CD4-positive, alpha-beta T cell treated with Interferon gamma for 1 hour (primary cell): ENCODE measurements at regions not wholly inside any gene's neighbourhood (a gene's known extent, or its start where the extent isn't known, plus 50 kb on each side); places are given as distances from the start of the nearest gene placed in this dataset.
"Not testable (repeated sequence)": the region's sequence is repeated elsewhere in the genome, so short reads cannot be mapped to it uniquely, and the experiment has no call there.

Experiments used
- DNase-seq: peaks from one replicate; pipeline ENCODE4 v3.0.0-alpha.2; 2020

GRCh38 chr4:18611026-18611425 lies 589.5 kb upstream of the LCORL start:
- DNase-seq, result no peak

- DNase-seq, result no peak
Measured at GRCh38 chr4:18608908-18609533, 587.5 kb upstream of the LCORL start.

- not testable (repeated sequence) for DNase-seq
Measured at GRCh38 chr4:18602610-18603009, 581.1 kb upstream of the LCORL start.

- peak; percentile 15 for DNase-seq
Measured at GRCh38 chr4:18593297-18594002, 571.9 kb upstream of the LCORL start.

GRCh38 chr4:18582841-18583240 lies 561.3 kb upstream of the LCORL start:
- DNase-seq, result no peak

GRCh38 chr4:18578307-18578706 lies 556.8 kb upstream of the LCORL start:
- DNase-seq, result no peak

- no peak for DNase-seq
Measured at GRCh38 chr4:18572481-18572880, 550.9 kb upstream of the LCORL start.

GRCh38 chr4:18571301-18571761 lies 549.8 kb upstream of the LCORL start:
- no peak for DNase-seq

- no peak for DNase-seq
Measured at GRCh38 chr4:18570370-18570769, 548.8 kb upstream of the LCORL start.

GRCh38 chr4:18568600-18568999 lies 547.0 kb upstream of the LCORL start:
- no peak for DNase-seq

GRCh38 chr4:18566970-18567799 lies 545.6 kb upstream of the LCORL start:
- DNase-seq, result no peak

GRCh38 chr4:18559492-18559891 lies 537.9 kb upstream of the LCORL start:
- DNase-seq, result no peak

GRCh38 chr4:18556402-18556801 lies 534.8 kb upstream of the LCORL start:
- DNase-seq, result no peak

- no peak for DNase-seq
Measured at GRCh38 chr4:18540349-18540748, 518.8 kb upstream of the LCORL start.

- DNase-seq, result no peak
Measured at GRCh38 chr4:18538121-18538520, 516.6 kb upstream of the LCORL start.

GRCh38 chr4:18536428-18536827 lies 514.9 kb upstream of the LCORL start:
- no peak for DNase-seq

GRCh38 chr4:18535948-18536347 lies 514.4 kb upstream of the LCORL start:
- no peak for DNase-seq

GRCh38 chr4:18533262-18533775 lies 511.8 kb upstream of the LCORL start:
- DNase-seq, result no peak

- DNase-seq, result no peak
Measured at GRCh38 chr4:18531731-18532130, 510.2 kb upstream of the LCORL start.

- DNase-seq, result no peak
Measured at GRCh38 chr4:18529482-18529881, 507.9 kb upstream of the LCORL start.

- DNase-seq, result no peak
Measured at GRCh38 chr4:18524667-18525066, 503.1 kb upstream of the LCORL start.

- no peak for DNase-seq
Measured at GRCh38 chr4:18518098-18518497, 496.5 kb upstream of the LCORL start.

GRCh38 chr4:18513861-18514260 lies 492.3 kb upstream of the LCORL start:
- no peak for DNase-seq

- no peak for DNase-seq
Measured at GRCh38 chr4:18512718-18513117, 491.2 kb upstream of the LCORL start.
